Smooth muscle cell (in vitro differentiated cells): ENCODE measurements at regions not wholly inside any gene's neighbourhood (a gene's known extent, or its start where the extent isn't known, plus 50 kb on each side); places are given as distances from the start of the nearest gene placed in this dataset.

ENCODE experiments used
- DNase-seq: peaks from one replicate; lab custom pipeline; 2025; ENCODE audit not compliant: unreplicated experiment; lab: John Stamatoyannopoulos, UW
- H2AFZ ChIP-seq: fragments of 200-600 bp; sonication (generic); 2 replicates; pipeline ENCODE4 v1.6.0; 2016; ENCODE audit warnings: antibody characterized with exemption, low read depth, mild to moderate bottlenecking
- H3F3A ChIP-seq: fragments of 200-600 bp; sonication (generic); 2 replicates; pipeline ENCODE4 v1.6.0; 2017; ENCODE audit warnings: antibody characterized with exemption, low read depth
- H3K27ac ChIP-seq: fragments of 200-600 bp; sonication (generic); 2 replicates; pipeline ENCODE4 v1.5.1; 2016; ENCODE audit warnings: low read depth, mild to moderate bottlenecking
- H3K27me3 ChIP-seq: fragments of 200-600 bp; sonication (generic); 2 replicates; pipeline ENCODE4 v1.6.1; 2016; ENCODE audit warnings: low read depth, mild to moderate bottlenecking
- H3K36me3 ChIP-seq: fragments of 200-600 bp; sonication (generic); 2 replicates; pipeline ENCODE4 v1.5.1; 2016; ENCODE audit warnings: low read depth
- H3K4me1 ChIP-seq: fragments of 200-600 bp; sonication (generic); 2 replicates; pipeline ENCODE4 v1.5.1; 2016; ENCODE audit warnings: low read depth
- H3K4me2 ChIP-seq: fragments of 200-600 bp; sonication (generic); 2 replicates; pipeline ENCODE4 v1.6.0; 2016; ENCODE audit warnings: mild to moderate bottlenecking
- H3K4me3 ChIP-seq: fragments of 200-600 bp; sonication (generic); 2 replicates; pipeline ENCODE4 v1.5.1; 2016; ENCODE audit warnings: mild to moderate bottlenecking
- H3K79me2 ChIP-seq: fragments of 200-600 bp; sonication (generic); 2 replicates; pipeline ENCODE4 v1.6.0; 2016; ENCODE audit warnings: low read depth, mild to moderate bottlenecking
- H3K9ac ChIP-seq: fragments of 200-600 bp; sonication (generic); 2 replicates; pipeline ENCODE4 v1.6.0; 2016; ENCODE audit warnings: low read depth
- H3K9me3 ChIP-seq: fragments of 200-600 bp; sonication (generic); replicated peaks from 2 replicates; pipeline ENCODE4 v1.5.1; 2016; ENCODE audit warnings: low read depth
- H4K20me1 ChIP-seq: fragments of 200-600 bp; sonication (generic); 2 replicates; pipeline ENCODE4 v1.6.0; 2016; ENCODE audit warnings: low read depth
- CTCF ChIP-seq: fragments of 200-600 bp; sonication (generic); IDR thresholded peaks from 2 replicates; pipeline ENCODE4 v1.5.1; 2017; ENCODE audit warnings: borderline replicate concordance, mild to moderate bottlenecking, antibody characterized with exemption; ENCODE audit not compliant: insufficient read depth, poor library complexity, severe bottlenecking
- WGBS: methylation state at CpG from one replicate; pipeline ENCODE4 v1.1.7; 2016; ENCODE audit warnings: low lambda C conversion rate; 5-methylcytosine and 5-hydroxymethylcytosine counted together

GRCh38 chr4:187176261-187176910 is 452.7 kb upstream of the FAT1 start:
- 94% methylated on average over 19 of the region's 24 CpGs for WGBS
- TF ChIP-seq CTCF, result no peak
- H2AFZ ChIP-seq, result no peak overlapping the region
- H3K79me2 ChIP-seq, result no peaks in the 10 kb centered on the region
- no peak overlapping the region for H3K4me2 ChIP-seq
- H3K27ac ChIP-seq, result no peak overlapping the region
- no peaks in the 10 kb centered on the region for H3K36me3 ChIP-seq
- no peak overlapping the region for H3K9ac ChIP-seq
- H3K4me3 ChIP-seq, result no peak overlapping the region
- peaks cover 14% of the 10 kb centered on the region for H3K4me1 ChIP-seq
- no peaks in the 10 kb centered on the region for H3F3A ChIP-seq
- no peaks in the 10 kb centered on the region for H3K9me3 ChIP-seq
- H4K20me1 ChIP-seq, result no peaks in the 10 kb centered on the region
- DNase-seq, result no peak
- H3K27me3 ChIP-seq, result no peaks in the 10 kb centered on the region

GRCh38 chr4:187178084-187178483 is 454.4 kb upstream of the FAT1 start:
- WGBS, result 93% methylated on average over 6 of the region's 6 CpGs
- TF ChIP-seq CTCF, result no peak
- no peak overlapping the region for H3K27ac ChIP-seq

GRCh38 chr4:187178587-187178986 is 454.9 kb upstream of the FAT1 start:
- no peak overlapping the region for H3K27ac ChIP-seq
- no peak overlapping the region for H3K4me3 ChIP-seq
- H3K36me3 ChIP-seq, result no peaks in the 10 kb centered on the region
- WGBS, result 83% methylated on average over 6 of the region's 6 CpGs
- no peaks in the 10 kb centered on the region for H3F3A ChIP-seq
- no peak for TF ChIP-seq CTCF
- no peak overlapping the region for H3K4me2 ChIP-seq
- no peak overlapping the region for H3K9ac ChIP-seq
- peaks cover 35% of the 10 kb centered on the region for H3K4me1 ChIP-seq
- H4K20me1 ChIP-seq, result no peaks in the 10 kb centered on the region
- H3K27me3 ChIP-seq, result no peaks in the 10 kb centered on the region
- no peak for DNase-seq
- H2AFZ ChIP-seq, result no peak overlapping the region
- H3K79me2 ChIP-seq, result no peaks in the 10 kb centered on the region
- no peaks in the 10 kb centered on the region for H3K9me3 ChIP-seq

More at GRCh38 chr4:187178084-187178483, 454.4 kb upstream of the FAT1 start:
- H3K4me3 ChIP-seq, result no peak overlapping the region
- no peaks in the 10 kb centered on the region for H3K36me3 ChIP-seq
- H3K4me2 ChIP-seq, result no peak overlapping the region
- no peaks in the 10 kb centered on the region for H3K79me2 ChIP-seq
- H3K27me3 ChIP-seq, result no peaks in the 10 kb centered on the region
- peaks cover 31% of the 10 kb centered on the region for H3K4me1 ChIP-seq
- no peak overlapping the region for H3K9ac ChIP-seq
- H2AFZ ChIP-seq, result no peak overlapping the region
- H4K20me1 ChIP-seq, result no peaks in the 10 kb centered on the region
- H3K9me3 ChIP-seq, result no peaks in the 10 kb centered on the region
- no peaks in the 10 kb centered on the region for H3F3A ChIP-seq
- DNase-seq, result no peak
